DMS153 treated with DMSO at 0.1 percent for 48 hours (cell line): ENCODE measurements at regions not wholly inside any gene's neighbourhood (a gene's known extent, or its start where the extent isn't known, plus 50 kb on each side); places are given as distances from the start of the nearest gene placed in this dataset.
A peak's percentile ranks its signal among the peaks of the same experiment; 100 is the strongest.
"Not testable (repeated sequence)": the region's sequence is repeated elsewhere in the genome, so short reads cannot be mapped to it uniquely, and the experiment has no call there.

Experiments used
- DNase-seq: peaks from one replicate; lab custom pipeline; 2025; ENCODE audit not compliant: unreplicated experiment; lab: John Stamatoyannopoulos, UW

DNA sequence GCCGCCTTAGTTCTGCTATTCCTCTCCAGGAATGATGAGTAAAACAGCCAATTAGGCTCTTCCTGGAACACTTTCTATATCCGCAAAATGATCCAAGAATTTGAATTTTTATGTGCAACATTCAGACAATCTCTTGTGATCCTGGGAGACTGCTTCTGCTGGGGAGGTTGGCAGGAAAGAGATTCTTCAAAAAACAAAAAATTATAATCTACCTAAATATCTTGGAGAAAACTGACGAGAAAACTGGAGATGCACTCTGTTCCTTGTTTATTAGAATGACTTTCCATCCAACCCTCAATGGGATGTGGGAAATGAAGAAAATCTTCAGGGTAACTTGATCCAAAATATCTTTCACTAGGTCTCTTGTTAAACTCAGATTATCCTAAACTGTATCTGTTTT is 346.3 kb upstream of the UBE2E2 start:
- no peak for DNase-seq

- no peak for DNase-seq
Observed at GRCh38 chr3:22858486-22858885, 344.6 kb upstream of the UBE2E2 start.

DNA sequence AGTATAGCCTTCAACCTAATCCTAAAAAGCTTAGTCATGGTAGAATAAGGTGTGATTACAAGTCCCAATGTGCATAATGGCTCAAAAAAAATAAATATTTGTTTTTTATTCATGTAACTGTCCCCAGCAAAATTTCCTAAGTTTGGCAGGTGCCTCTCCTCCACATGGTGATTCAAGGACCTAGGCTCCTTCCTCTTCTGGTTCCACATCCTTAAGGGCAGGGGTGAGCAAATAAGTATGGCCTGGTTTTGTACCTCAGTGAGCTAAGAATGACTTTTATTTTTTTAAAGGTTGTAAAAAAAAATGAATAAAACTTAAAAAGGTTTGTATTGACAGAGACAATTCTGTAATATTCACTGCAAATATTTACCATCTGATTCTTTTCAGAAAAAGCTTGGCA is 343.5 kb upstream of the UBE2E2 start:
- no peak for DNase-seq

DNA sequence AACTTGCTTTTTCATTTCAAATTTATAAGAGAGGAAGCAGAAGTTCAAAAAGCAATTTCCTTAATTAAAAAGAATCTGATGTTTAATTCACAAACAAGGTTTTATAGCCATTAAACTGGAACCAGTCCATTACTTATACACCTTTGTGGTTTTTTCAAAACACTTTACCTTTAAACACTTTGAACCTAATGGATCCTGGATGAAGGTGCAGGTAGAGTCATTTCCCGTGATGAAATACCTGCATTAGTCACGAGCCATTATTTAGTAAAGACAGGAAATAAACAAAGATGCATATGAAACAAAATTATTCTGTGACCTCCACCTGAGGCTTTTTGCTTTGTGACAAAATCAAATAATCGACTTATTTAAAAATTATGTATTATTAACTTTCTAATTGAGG is 341.7 kb upstream of the UBE2E2 start:
- no peak for DNase-seq

DNA sequence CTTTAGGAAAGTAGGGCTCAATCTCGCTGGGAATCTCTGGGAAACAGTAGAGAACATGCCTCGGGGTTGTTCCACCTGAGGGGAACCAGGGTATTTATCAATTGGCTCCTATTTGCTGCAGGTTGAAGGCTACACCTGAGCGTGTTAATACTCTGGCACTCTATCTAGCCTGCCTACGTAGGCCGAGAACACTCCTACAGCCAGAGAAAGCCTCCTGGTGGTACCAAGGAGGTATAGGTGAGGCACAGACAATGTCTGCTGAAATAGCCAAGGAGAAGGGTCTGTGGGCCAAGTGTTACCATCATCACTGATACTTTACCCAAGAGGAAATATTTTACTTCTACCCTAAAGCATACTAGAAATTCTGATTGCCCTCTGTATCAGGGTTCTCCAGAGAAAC is 341.0 kb upstream of the UBE2E2 start:
- DNase-seq: no peak

DNA sequence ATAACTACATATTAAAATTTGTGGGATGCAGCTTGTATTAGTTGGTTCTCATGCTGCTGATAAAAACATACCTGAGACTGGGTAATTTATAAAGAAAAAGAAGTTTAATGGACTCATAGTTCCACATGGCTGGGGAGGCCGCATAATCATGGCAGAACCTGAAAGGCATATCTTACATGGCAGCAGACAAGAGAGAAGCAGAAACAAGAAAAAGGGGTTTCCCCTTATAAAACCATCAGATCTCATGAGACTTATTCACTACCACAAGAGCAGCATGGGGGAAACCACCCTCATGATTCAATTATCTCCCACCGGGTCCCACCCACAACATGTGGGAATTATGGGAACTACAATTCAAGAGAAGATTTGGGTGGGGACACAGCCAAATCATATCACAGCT is 320.3 kb upstream of the UBE2E2 start:
- DNase-seq: not testable (repeated sequence)

- no peak for DNase-seq
Observed at GRCh38 chr3:22885039-22885438, 318.1 kb upstream of the UBE2E2 start.

DNA sequence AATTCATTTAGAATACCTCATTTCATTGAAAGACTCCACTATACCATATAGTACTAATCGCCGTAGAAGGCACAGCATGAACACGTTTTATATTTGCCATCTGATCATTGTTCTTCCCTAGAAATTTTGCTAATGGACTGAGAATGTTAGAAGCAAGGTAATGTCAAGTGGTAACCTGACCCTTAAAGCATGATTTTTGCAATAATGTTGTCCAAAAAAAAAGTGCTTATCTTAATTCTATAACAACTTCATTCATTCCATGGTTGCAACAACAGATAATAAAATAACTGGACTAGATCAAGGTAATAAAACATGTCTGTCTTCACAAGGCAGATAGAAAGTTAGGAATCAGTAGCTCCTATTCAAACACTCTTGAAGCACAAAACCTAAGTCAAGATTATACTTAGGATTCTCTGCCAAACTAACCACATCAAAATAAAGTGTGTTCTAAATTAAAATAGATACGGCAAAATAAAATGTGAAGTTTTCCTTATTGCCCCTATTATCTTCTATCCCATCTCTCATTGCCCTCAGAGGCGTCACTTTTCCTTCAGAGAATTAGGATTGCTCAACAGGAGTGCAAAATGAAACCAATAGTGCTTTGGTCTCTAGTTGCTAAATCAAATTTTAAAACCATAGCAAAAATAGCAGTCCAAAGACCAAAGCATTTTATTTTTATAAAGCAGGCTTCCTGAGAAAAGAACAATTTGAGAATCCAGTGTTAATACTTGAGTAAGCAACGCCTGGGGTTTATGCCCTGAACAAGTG is 317.4 kb upstream of the UBE2E2 start:
- DNase-seq: no peak

- no peak for DNase-seq
Observed at GRCh38 chr3:22886439-22887068, 316.6 kb upstream of the UBE2E2 start.

DNA sequence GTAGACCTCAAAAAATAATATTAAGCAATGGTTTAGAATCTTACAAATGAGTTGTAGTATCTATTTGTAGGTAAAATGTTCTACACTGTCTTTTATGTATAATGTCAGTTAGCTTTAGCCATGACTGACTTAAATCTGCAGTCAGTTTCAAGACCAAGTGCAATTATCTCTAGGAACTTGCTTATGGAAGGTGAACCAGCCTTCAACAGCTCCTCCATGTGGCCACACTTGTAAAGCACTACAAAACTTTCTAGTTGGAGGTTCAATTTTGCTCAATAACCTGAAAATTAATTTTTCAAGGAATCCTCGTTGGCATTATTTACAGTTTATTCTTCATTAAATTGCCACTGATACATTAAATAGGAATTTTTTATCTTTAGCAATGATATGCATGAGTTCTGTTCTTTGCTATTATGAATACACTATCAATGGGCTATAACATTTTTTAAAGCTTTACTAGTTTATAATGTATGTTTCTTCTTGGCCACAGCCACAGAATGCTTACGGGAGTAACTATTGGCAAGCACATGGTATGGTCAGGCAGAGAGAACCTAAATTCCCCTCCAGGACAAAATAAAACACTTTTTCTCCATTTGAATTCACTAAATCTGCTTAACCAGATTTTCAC is 315.3 kb upstream of the UBE2E2 start:
- peak; percentile 5 for DNase-seq

GRCh38 chr3:22893101-22893500 is 310.0 kb upstream of the UBE2E2 start:
- DNase-seq: no peak

DNA sequence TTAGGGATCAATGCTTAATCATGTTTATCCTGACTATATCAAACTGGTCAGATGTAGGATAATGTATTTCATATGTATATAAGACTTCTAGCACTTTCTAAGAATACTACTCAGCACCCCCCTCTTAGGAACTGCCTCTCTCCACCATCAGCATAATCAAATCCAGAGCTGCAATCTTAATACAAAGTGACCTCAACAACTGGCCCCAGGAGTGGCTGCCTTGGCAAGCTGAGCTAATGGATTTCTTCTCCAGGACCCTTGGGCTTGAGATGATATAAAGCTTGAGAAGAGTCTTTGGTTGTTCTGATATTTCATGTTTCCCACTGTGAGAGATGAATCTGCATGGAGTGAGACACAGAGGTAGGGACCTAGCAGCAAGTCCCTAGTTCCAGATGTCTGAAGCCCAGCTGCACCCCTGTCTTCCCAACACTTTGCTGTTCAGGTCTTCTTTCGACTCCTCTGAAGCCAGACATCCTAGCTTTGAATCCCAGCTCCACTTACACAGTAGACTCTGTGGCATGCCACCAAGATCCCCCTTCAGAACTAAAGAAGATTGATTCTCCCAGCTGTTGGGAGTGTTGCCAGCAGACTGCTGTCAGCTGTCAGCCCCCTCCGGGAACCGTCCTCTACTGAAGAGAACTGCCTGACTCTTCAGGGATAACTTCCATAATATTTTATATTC is 309.3 kb upstream of the UBE2E2 start:
- no peak for DNase-seq

DNA sequence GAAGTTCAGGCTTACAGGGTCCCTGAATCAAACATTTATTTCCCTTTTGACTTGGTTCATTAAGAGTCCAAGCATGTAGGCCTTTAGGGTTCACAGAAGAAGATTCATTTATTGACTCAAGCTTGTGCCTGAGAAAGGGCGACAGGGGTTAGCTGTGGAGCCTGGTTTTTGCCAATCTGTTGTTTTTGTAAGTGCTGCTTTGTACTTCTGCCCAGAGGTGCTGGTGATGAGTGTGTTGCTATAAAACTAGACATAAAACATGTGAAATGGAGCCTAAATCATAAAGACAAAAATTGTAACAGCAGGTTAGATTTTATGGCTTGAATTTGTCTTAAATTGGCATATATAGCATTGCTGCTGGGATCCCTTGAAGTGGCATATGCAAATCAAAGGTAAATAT is 308.3 kb upstream of the UBE2E2 start:
- no peak for DNase-seq

DNA sequence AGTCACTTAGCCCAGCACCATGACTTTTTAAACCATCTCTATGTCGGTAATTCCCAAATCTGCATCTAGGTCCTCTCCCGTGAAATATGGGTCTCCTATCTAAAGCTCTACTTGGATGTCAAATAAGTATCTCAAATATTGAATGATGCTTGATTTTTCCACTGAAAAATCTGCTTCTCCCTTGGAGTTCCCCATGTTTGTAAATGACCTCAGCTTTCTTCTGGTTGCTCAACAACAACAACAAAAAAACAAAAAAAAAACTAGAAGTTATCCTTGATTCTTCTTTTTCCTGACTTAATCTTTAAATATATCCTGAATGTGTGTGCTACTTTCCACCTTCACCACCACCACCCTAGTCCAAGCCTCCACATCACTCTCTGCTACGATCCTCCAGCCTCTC is 307.5 kb upstream of the UBE2E2 start:
- DNase-seq: no peak

DNA sequence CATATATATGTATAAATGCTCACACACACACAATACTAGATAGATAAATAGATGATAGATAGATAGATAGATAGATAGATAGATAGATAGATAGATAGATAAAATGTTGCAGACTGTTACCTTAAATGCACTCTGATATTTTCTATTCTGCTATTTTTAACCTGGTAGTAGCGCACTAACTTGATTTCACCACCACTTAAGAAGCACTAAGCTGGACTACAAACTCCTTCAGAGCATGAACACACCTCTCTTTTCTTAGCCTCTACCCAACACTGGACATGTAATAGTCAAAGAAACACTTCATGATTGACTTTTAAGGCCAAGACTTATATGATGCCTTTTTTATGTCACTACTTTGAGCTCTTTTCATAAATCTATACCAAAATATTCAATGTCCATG is 304.6 kb upstream of the UBE2E2 start:
- no peak for DNase-seq

DNA sequence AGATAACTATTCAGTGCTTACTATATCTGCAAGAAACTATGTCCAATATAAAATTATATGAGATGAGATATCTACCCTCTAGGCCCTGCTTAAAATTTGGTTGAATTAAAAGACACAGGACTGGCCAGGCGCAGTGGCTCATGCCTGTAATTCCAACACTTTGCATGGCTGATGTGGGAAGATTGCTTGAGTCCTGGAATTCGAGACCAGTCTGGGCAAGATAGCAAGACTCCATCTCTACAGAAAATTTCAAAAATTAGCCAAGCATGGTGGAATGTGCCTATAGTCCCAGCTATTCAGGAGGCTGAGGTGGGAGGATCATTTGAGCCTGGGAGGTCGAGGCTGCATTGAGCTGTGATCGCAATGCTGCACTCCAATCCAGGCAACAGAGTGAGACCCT is 303.7 kb upstream of the UBE2E2 start:
- DNase-seq: no peak

GRCh38 chr3:22900296-22900695 is 302.8 kb upstream of the UBE2E2 start:
- no peak for DNase-seq

DNA sequence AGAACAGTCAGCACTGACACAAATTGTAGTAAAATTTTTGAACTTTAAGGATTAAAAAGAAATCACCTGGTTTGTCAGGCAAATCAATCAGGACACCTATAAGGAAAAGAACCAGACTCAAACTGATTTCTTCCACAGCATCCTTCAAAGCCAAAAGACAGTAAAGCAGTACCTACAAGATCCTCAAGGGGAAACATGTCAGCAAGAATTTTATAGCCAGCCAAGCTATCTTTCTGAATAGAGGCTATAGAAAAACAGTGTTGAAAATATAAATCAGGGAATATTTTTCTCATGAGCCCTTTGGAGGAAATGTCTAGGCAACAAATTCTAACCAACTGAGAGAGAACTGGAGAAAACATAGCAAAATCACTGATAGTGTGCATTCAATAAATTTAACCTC is 301.4 kb upstream of the UBE2E2 start:
- DNase-seq: no peak

DNA sequence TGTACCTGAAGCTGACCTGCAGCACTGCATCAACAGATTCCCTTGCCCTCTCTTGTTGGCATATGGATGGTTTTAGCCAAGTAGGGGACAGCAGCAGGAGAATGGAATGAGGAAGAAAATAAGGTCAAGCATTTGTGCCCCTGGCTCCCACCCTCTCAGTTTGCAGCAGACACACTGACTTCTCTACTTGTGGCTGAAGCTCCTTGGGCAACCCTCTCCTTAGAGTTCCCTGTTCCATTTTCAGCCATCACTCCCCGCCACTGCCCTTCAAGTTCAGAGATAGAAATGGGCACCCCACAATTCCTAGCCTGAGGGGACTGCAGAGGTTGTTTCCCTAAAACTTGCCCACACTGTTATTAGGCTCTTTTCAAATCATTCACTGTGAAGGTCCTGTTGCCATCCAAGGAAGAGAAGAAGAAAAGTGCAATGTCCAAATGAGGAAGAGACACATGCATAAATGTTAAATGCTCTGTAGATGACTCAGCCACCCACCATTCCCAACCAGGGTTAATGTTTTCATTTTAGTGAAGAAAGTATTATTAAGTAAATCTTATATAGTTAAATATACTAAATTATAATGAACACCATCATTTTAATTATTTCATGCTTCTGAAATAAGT is 295.9 kb upstream of the UBE2E2 start:
- no peak for DNase-seq

DNA sequence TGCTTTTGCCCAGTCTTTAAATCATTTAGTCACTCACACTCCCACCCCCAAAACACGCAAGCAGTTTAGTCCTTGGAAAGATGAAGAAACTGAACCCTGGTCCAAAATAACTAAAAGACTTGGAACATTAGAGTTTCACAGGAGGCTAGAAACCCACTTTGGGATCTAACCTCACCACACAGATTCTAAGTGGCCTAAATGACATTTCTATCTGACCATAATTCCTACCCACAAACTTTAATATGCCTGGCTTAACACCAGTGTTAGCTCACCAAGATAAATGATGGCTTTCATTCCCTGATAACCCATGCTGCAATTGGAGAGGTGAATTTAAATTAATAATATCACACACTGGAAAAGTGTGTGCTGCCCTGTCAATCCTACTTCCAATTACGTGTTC is 295.3 kb upstream of the UBE2E2 start:
- DNase-seq: no peak

- no peak for DNase-seq
Observed at GRCh38 chr3:22908989-22909507, 294.1 kb upstream of the UBE2E2 start.
